ENCODE measurements at regions not wholly inside any gene's neighbourhood (a gene's known extent, or its start where the extent isn't known, plus 50 kb on each side); places are given as distances from the start of the nearest gene placed in this dataset.

- no peak overlapping the region for H3K4me3 Mint-ChIP-seq (ENCODE audit: unreplicated experiment)
- H3K36me3 Mint-ChIP-seq (ENCODE audit: insufficient read depth, unreplicated experiment): no peaks in the 10 kb centered on the region
- no peaks in the 10 kb centered on the region for H3K36me3 ChIP-seq (ENCODE audit: control insufficient read depth, insufficient read depth, low read length)
- H3K4me3 ChIP-seq (ENCODE audit: low read depth, low read length): no peak overlapping the region
- intact Hi-C loops (cut with micrococcal nuclease; ENCODE audit: unreplicated experiment): no loop called here
- CTCF ChIA-PET: interaction anchor here (0.6 kb wide), 1 partner anchor 727 kb away, joined by 5 read pairs; no protein-coding TSS in a partner anchor
- TF ChIP-seq CTCF (IDR thresholded peaks at IDR 0.05; ENCODE audit: insufficient read depth in 1 of 2, low read depth in 1 of 2, low read length in 1 of 2, severe bottlenecking in 1 of 2, unreplicated experiment in 1 of 2): no peak
- H3K27ac Mint-ChIP-seq (ENCODE audit: unreplicated experiment): no peak overlapping the region
- no peaks in the 10 kb centered on the region for H3K9me3 Mint-ChIP-seq (ENCODE audit: unreplicated experiment)
- no peaks in the 10 kb centered on the region for H3K4me1 Mint-ChIP-seq (ENCODE audit: low read depth, unreplicated experiment)
- H3K27me3 Mint-ChIP-seq (ENCODE audit: insufficient read depth, unreplicated experiment): no peaks in the 10 kb centered on the region
- DNase-seq: no peak
- no TSS peak for BruUV-seq (replicated peaks)
- H3K4me1 ChIP-seq: no peaks in the 10 kb centered on the region
- H3K27me3 ChIP-seq (replicated peaks; ENCODE audit: control insufficient read depth, insufficient read depth, low read length): no peaks in the 10 kb centered on the region
- no peaks in the 10 kb centered on the region for H3K9me3 ChIP-seq
- POLR2A ChIA-PET: no interaction called here
Measured at GRCh38 chr3:88346643-88347042, 196.9 kb downstream of the C3orf38 start.

- H3K9me3 ChIP-seq: no peaks in the 10 kb centered on the region
- Mint-ChIP-seq H3K4me1 (ENCODE audit: low read depth, unreplicated experiment) (no peaks in the 10 kb centered on the region), H3K27me3 (ENCODE audit: insufficient read depth, unreplicated experiment) (no peaks in the 10 kb centered on the region), H3K9me3 (ENCODE audit: unreplicated experiment) (no peaks in the 10 kb centered on the region), H3K4me3 (ENCODE audit: unreplicated experiment) (no peak overlapping the region), H3K36me3 (ENCODE audit: insufficient read depth, unreplicated experiment) (no peaks in the 10 kb centered on the region), H3K27ac (ENCODE audit: unreplicated experiment) (no peak overlapping the region)
- H3K36me3 ChIP-seq (ENCODE audit: control insufficient read depth, insufficient read depth, low read length): no peaks in the 10 kb centered on the region
- no peaks in the 10 kb centered on the region; the same call in 1 of the 2 replicates for H3K27me3 ChIP-seq (replicated peaks; ENCODE audit: control insufficient read depth, insufficient read depth, low read length)
- intact Hi-C loops (cut with micrococcal nuclease; ENCODE audit: unreplicated experiment): no loop called here
- ChIA-PET CTCF (no interaction called here), POLR2A (no interaction called here)
- no peak overlapping the region for H3K4me3 ChIP-seq (ENCODE audit: low read depth, low read length)
- DNase-seq: peak; percentile 22 to 40
- H3K4me1 ChIP-seq: peaks cover 6% of the 10 kb centered on the region; the same call in 1 of the 2 replicates
- TF ChIP-seq CTCF (IDR thresholded peaks at IDR 0.05; ENCODE audit: insufficient read depth in 1 of 2, low read depth in 1 of 2, low read length in 1 of 2, severe bottlenecking in 1 of 2, unreplicated experiment in 1 of 2): no peak
- no TSS peak for BruUV-seq (replicated peaks)
Measured at GRCh38 chr3:88362428-88362827, 212.7 kb downstream of the C3orf38 start.

- intact Hi-C loops (cut with micrococcal nuclease; ENCODE audit: unreplicated experiment): no loop called here
- Mint-ChIP-seq H3K9me3 (ENCODE audit: unreplicated experiment) (no peaks in the 10 kb centered on the region), H3K27me3 (ENCODE audit: insufficient read depth, unreplicated experiment) (no peaks in the 10 kb centered on the region), H3K4me3 (ENCODE audit: unreplicated experiment) (no peak overlapping the region), H3K4me1 (ENCODE audit: low read depth, unreplicated experiment) (no peaks in the 10 kb centered on the region), H3K27ac (ENCODE audit: unreplicated experiment) (no peak overlapping the region), H3K36me3 (ENCODE audit: insufficient read depth, unreplicated experiment) (no peaks in the 10 kb centered on the region)
- no peaks in the 10 kb centered on the region for H3K9me3 ChIP-seq
- H3K27me3 ChIP-seq (replicated peaks; ENCODE audit: control insufficient read depth, insufficient read depth, low read length): no peaks in the 10 kb centered on the region; the same call in 1 of the 2 replicates
- H3K4me3 ChIP-seq (ENCODE audit: low read depth, low read length): no peak overlapping the region
- CTCF ChIA-PET: no interaction called here
- POLR2A ChIA-PET: no interaction called here
- H3K4me1 ChIP-seq: peaks cover 6% of the 10 kb centered on the region; the same call in 1 of the 2 replicates
- H3K36me3 ChIP-seq (ENCODE audit: control insufficient read depth, insufficient read depth, low read length): no peaks in the 10 kb centered on the region
- BruUV-seq (replicated peaks): no TSS peak
- TF ChIP-seq CTCF (IDR thresholded peaks at IDR 0.05; ENCODE audit: insufficient read depth in 1 of 2, low read depth in 1 of 2, low read length in 1 of 2, severe bottlenecking in 1 of 2, unreplicated experiment in 1 of 2): no peak
- no peak for DNase-seq
Measured at GRCh38 chr3:88364926-88365325, 215.2 kb downstream of the C3orf38 start.

All from Caco-2 (cell line).